ENCODE measurements at regions not wholly inside any gene's neighbourhood (a gene's known extent, or its start where the extent isn't known, plus 50 kb on each side); places are given as distances from the start of the nearest gene placed in this dataset.

- H2BK120ac ChIP-seq (ENCODE audit: low read depth, low read length, poor library complexity, severe bottlenecking): no peak overlapping the region
- no peak overlapping the region for H3K9ac ChIP-seq (ENCODE audit: extremely low read depth, insufficient read length, low read length)
- H3K23ac ChIP-seq (ENCODE audit: insufficient read length, low read depth, low read length): no peak overlapping the region
- no peak overlapping the region for H3T11ph ChIP-seq (ENCODE audit: low read length)
- H3K56ac ChIP-seq (ENCODE audit: insufficient read length, low read depth, low read length): no peak overlapping the region
- H2BK15ac ChIP-seq (ENCODE audit: low read depth, low read length): no peak overlapping the region
- no peaks in the 10 kb centered on the region for H3K9me3 ChIP-seq (ENCODE audit: control insufficient read depth, low read depth, low read length)
- no peak overlapping the region for H3K14ac ChIP-seq (ENCODE audit: insufficient read depth, low read length)
- Mint-ChIP-seq H3K4me1 (peaks cover 6 to 16% of the 10 kb centered on the region in 2 experiments), H3K27me3 (ENCODE audit: low read depth) (no peaks in the 10 kb centered on the region), H3K36me3 (ENCODE audit: insufficient read depth in 1 of 3, low read depth in 3 of 3) (no peaks in the 10 kb centered on the region), H3K27ac (no peak overlapping the region), H3K4me3 (no peak overlapping the region), H3K9me3 (no peaks in the 10 kb centered on the region)
- H4K91ac ChIP-seq (ENCODE audit: insufficient read length, low read depth, low read length): no peak overlapping the region
- no peaks in the 10 kb centered on the region for H3K79me2 ChIP-seq (ENCODE audit: insufficient read depth, low read length)
- no peak overlapping the region for H3K27ac ChIP-seq (ENCODE audit: insufficient read length, low read depth, low read length)
- no peak for TF ChIP-seq CTCF (conservative IDR thresholded peaks at IDR 0.05)
- no peak overlapping the region for H3K4ac ChIP-seq (ENCODE audit: low read depth, low read length)
- no peaks in the 10 kb centered on the region for H3K27me3 ChIP-seq (ENCODE audit: insufficient read depth, low read length)
- H3K18ac ChIP-seq (ENCODE audit: insufficient read length, low read depth, low read length): no peak overlapping the region
- H4K5ac ChIP-seq (ENCODE audit: insufficient read length, low read depth, low read length): no peak overlapping the region
- H2BK5ac ChIP-seq (ENCODE audit: insufficient read length, low read length): no peak overlapping the region
- DNase-seq: no peak
- no peaks in the 10 kb centered on the region for H3K79me1 ChIP-seq (ENCODE audit: insufficient read depth, low read depth, low read length, poor library complexity, severe bottlenecking)
- no peak overlapping the region for H2AK5ac ChIP-seq (ENCODE audit: insufficient read length, low read length)
- no peak overlapping the region for H2AFZ ChIP-seq (ENCODE audit: low read length)
- no peak overlapping the region for H2BK20ac ChIP-seq (ENCODE audit: low read depth, low read length, poor library complexity, severe bottlenecking)
- H3K4me1 ChIP-seq (ENCODE audit: insufficient read depth, low read length): no peaks in the 10 kb centered on the region; the same call in 1 of the 2 replicates
- H3K23me2 ChIP-seq (ENCODE audit: insufficient read length, low read depth, low read length, poor library complexity, severe bottlenecking): no peaks in the 10 kb centered on the region
- H4K20me1 ChIP-seq (ENCODE audit: control insufficient read depth, insufficient read depth, insufficient read length): no peaks in the 10 kb centered on the region
- no peak overlapping the region for H2BK12ac ChIP-seq (ENCODE audit: insufficient read length, low read depth, low read length)
- no peak overlapping the region for H3K4me2 ChIP-seq (ENCODE audit: insufficient read depth, insufficient read length, low read length)
- H4K8ac ChIP-seq (replicated peaks; ENCODE audit: insufficient read length, low read depth, low read length): no peak overlapping the region
Measured at GRCh38 chr7:116418524-116418923, 81.0 kb upstream of the CAV2 start.

Data from H9 (cell line).